COLO829 (cell line): ENCODE measurements at regions not wholly inside any gene's neighbourhood (a gene's known extent, or its start where the extent isn't known, plus 50 kb on each side); places are given as distances from the start of the nearest gene placed in this dataset.

Experiments used
- DNase-seq: peaks from one replicate; pipeline ENCODE4 v3.0.0; 2012; ENCODE audit warnings: low spot score

GRCh38 chrX:150303386-150304097 lies 59.6 kb upstream of the MAMLD1 start:
- DNase-seq = no peak

- no peak for DNase-seq
Observed at GRCh38 chrX:150306002-150306401, 57.1 kb upstream of the MAMLD1 start.

GRCh38 chrX:150308041-150308440 lies 55.1 kb upstream of the MAMLD1 start:
- DNase-seq = no peak

- DNase-seq = no peak
Observed at GRCh38 chrX:150308532-150309157, 54.5 kb upstream of the MAMLD1 start.

GRCh38 chrX:150310417-150310816 lies 52.7 kb upstream of the MAMLD1 start:
- no peak for DNase-seq

- DNase-seq = no peak
Observed at GRCh38 chrX:150310881-150311280, 52.2 kb upstream of the MAMLD1 start.

GRCh38 chrX:150312931-150313330 lies 50.2 kb upstream of the MAMLD1 start:
- no peak for DNase-seq
